ENCODE measurements at regions not wholly inside any gene's neighbourhood (a gene's known extent, or its start where the extent isn't known, plus 50 kb on each side); places are given as distances from the start of the nearest gene placed in this dataset.

- no peak overlapping the region for H3K27ac Mint-ChIP-seq
- no peak overlapping the region for H3K4me3 Mint-ChIP-seq
- H3K36me3 Mint-ChIP-seq: no peaks in the 10 kb centered on the region
- H3K4me1 Mint-ChIP-seq (ENCODE audit: unreplicated experiment): no peaks in the 10 kb centered on the region
- no peak for DNase-seq (ENCODE audit: extremely low spot score, unreplicated experiment)
- TF ChIP-seq, protein P1, sequence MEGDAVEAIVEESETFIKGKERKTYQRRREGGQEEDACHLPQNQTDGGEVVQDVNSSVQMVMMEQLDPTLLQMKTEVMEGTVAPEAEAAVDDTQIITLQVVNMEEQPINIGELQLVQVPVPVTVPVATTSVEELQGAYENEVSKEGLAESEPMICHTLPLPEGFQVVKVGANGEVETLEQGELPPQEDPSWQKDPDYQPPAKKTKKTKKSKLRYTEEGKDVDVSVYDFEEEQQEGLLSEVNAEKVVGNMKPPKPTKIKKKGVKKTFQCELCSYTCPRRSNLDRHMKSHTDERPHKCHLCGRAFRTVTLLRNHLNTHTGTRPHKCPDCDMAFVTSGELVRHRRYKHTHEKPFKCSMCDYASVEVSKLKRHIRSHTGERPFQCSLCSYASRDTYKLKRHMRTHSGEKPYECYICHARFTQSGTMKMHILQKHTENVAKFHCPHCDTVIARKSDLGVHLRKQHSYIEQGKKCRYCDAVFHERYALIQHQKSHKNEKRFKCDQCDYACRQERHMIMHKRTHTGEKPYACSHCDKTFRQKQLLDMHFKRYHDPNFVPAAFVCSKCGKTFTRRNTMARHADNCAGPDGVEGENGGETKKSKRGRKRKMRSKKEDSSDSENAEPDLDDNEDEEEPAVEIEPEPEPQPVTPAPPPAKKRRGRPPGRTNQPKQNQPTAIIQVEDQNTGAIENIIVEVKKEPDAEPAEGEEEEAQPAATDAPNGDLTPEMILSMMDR (conservative IDR thresholded peaks at IDR 0.05): no peak
- no peaks in the 10 kb centered on the region for H3K27me3 Mint-ChIP-seq
- H3K9me3 Mint-ChIP-seq: no peaks in the 10 kb centered on the region
These were observed 260.5 kb downstream of the NXPE2 start for GRCh38 chr11:114938799-114939198.

DNA sequence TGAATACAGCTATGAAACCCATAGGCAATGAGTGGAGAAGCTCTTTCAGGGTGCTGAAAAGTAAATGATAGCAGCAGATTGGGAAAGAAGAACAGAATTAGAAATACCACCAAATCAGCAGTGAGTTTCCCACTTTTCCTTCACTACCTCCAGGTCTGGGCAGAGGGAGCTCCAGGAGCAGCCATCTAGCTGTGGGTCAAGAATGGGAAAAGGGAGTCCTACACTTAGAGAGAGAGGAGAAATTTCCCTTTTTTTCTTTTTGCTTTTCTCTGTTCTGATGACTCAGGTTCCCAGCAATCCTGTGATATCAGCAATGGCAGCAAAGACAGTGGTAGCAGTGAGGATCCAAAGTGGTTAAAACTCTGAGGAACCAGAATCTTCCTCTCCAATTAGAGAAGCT lies 263.9 kb downstream of the NXPE2 start:
- no peak for DNase-seq (ENCODE audit: extremely low spot score, unreplicated experiment)
- Mint-ChIP-seq H3K9me3 (peaks cover 5% of the 10 kb centered on the region), H3K4me3 (no peak overlapping the region)

DNA sequence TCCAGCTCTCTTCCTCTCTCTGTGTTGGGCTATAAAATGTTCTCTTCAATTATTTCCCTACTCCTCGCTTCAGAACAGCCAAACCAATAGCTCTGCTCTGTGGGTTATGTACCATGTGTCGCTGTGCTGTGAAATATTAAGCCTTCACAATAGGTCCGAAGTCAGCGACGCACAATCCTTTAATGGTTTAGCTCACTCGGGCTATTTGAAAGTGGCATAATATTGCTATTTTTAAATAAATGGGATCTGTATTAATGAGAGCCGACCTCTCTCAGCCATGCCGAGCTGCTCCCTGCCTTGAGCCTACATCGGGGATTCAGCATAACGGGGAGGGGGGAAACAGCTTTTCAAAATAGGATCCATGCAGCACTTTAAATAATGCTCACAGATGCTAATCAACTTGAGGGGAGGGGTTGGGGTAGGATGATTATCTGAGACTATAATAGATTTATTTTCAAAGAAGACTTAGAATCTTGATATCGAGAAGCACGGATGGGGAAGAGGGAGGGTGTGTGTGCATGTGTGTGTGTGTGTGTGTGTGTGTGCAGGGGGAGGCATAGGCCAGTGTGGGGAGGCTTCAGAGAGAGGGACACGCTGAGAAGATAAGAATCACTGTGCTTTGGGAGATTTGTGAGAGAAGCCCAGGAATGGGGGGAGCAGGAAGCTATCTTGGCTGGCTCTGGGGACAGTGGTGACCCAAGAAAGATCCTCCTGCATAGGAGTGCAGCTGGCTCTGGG lies 271.5 kb downstream of the NXPE2 start:
- peaks cover 6% of the 10 kb centered on the region for H3K9me3 Mint-ChIP-seq
- peaks cover 13% of the 10 kb centered on the region for H3K4me1 Mint-ChIP-seq (ENCODE audit: unreplicated experiment)
- TF ChIP-seq, protein P1 (conservative IDR thresholded peaks at IDR 0.05): no peak
- H3K4me3 Mint-ChIP-seq: no peak overlapping the region
- no peak for DNase-seq (ENCODE audit: extremely low spot score, unreplicated experiment)
- H3K36me3 Mint-ChIP-seq: no peaks in the 10 kb centered on the region
- H3K27me3 Mint-ChIP-seq: no peaks in the 10 kb centered on the region
- H3K27ac Mint-ChIP-seq: no peak overlapping the region

More for the DNA sequence above, 263.9 kb downstream of the NXPE2 start:
- no peak overlapping the region for H3K27ac Mint-ChIP-seq
- H3K36me3 Mint-ChIP-seq: no peaks in the 10 kb centered on the region
- H3K4me1 Mint-ChIP-seq (ENCODE audit: unreplicated experiment): no peaks in the 10 kb centered on the region
- TF ChIP-seq, protein P1 (conservative IDR thresholded peaks at IDR 0.05): peak; percentile 29
- no peaks in the 10 kb centered on the region for H3K27me3 Mint-ChIP-seq

- H3K36me3 Mint-ChIP-seq: no peaks in the 10 kb centered on the region
- peaks cover 4% of the 10 kb centered on the region for H3K27me3 Mint-ChIP-seq
- TF ChIP-seq, protein P1 (conservative IDR thresholded peaks at IDR 0.05): no peak
- H3K4me3 Mint-ChIP-seq: no peak overlapping the region
- no peak for DNase-seq (ENCODE audit: extremely low spot score, unreplicated experiment)
- no peak overlapping the region for H3K27ac Mint-ChIP-seq
- H3K4me1 Mint-ChIP-seq (ENCODE audit: unreplicated experiment): peaks cover 18% of the 10 kb centered on the region
- peaks cover 5% of the 10 kb centered on the region for H3K9me3 Mint-ChIP-seq
These were observed 274.7 kb downstream of the NXPE2 start for GRCh38 chr11:114953039-114953438.

DNA sequence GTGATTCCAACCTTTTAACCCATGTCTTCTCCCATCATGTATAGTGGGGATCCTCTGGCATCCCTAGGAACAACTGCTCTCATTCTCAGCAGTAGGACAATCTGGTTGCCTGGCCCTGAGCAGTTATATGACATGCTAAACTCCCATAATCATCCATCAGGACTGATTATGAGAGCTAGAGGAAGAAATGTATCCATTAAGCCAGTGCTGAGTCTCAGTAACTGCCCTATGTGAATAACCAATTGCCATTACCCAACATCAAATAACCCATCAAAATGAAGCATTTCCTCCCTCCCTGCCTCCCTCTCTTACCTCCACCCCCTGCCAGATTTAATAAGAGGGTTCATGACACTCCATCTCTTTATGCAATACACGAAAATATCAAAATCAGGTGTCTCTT lies 277.6 kb downstream of the NXPE2 start:
- Mint-ChIP-seq H3K4me1 (ENCODE audit: unreplicated experiment) (peaks cover 5% of the 10 kb centered on the region), H3K27ac (no peak overlapping the region), H3K36me3 (no peaks in the 10 kb centered on the region), H3K4me3 (no peak overlapping the region), H3K9me3 (no peaks in the 10 kb centered on the region), H3K27me3 (peaks cover 15% of the 10 kb centered on the region)
- no peak for DNase-seq (ENCODE audit: extremely low spot score, unreplicated experiment)
- TF ChIP-seq, protein P1 (conservative IDR thresholded peaks at IDR 0.05): no peak
